Lung (tissue), 11 donors: ENCODE measurements at regions not wholly inside any gene's neighbourhood (a gene's known extent, or its start where the extent isn't known, plus 50 kb on each side); places are given as distances from the start of the nearest gene placed in this dataset.

Source experiments
- ATAC-seq: fragments of 200-7000 bp; cut with Tn5 transposase; one replicate; pipeline ENCODE4 v1.9.1; 2020; ENCODE audit warnings: moderate number of reproducible peaks; ENCODE audit not compliant: insufficient read depth, low FRiP score
- DNase-seq, 3 donors: peaks; one replicate each; pipeline ENCODE4 v3.0.0-alpha.2; 2013 to 2017
- H3K27ac ChIP-seq, 2 donors: one replicate each; pipeline ENCODE4 v1.5.1; 2013; ENCODE audit warnings: mild to moderate bottlenecking in 2 of 2, moderate library complexity in 2 of 2, control low read depth in 1 of 2, inconsistent platforms in 1 of 2, low read depth in 1 of 2, low read length in 1 of 2
- H3K27me3 ChIP-seq, 3 donors: one replicate each; pipeline ENCODE4 v1.5.1; 2013; ENCODE audit warnings: low read length in 2 of 3; ENCODE audit not compliant: control insufficient read depth in 3 of 3, insufficient read depth in 3 of 3
- H3K36me3 ChIP-seq, 4 donors: one replicate each; pipeline ENCODE4 v1.5.1; 2013; ENCODE audit warnings: low read length in 4 of 4, mild to moderate bottlenecking in 1 of 4, moderate library complexity in 1 of 4; ENCODE audit not compliant: control insufficient read depth in 4 of 4, insufficient read depth in 4 of 4
- H3K4me1 ChIP-seq, 5 donors: one replicate each; pipeline ENCODE4 v1.5.1; 2013; ENCODE audit warnings: low read length in 5 of 5, mild to moderate bottlenecking in 2 of 5, moderate library complexity in 1 of 5; ENCODE audit not compliant: control insufficient read depth in 5 of 5, insufficient read depth in 5 of 5
- H3K4me3 ChIP-seq: one replicate; pipeline ENCODE4 v1.5.1; 2013; ENCODE audit warnings: mild to moderate bottlenecking, control low read depth, moderate library complexity
- H3K9ac ChIP-seq, 2 donors: one replicate each; pipeline ENCODE4 v1.5.1; 2013; ENCODE audit warnings: low read length in 2 of 2, control low read depth in 1 of 2; ENCODE audit not compliant: insufficient read depth in 1 of 2
- H3K9me3 ChIP-seq, 4 donors: one replicate each; pipeline ENCODE4 v1.5.1; 2013; ENCODE audit warnings: low read length in 3 of 4, mild to moderate bottlenecking in 1 of 4, moderate library complexity in 1 of 4; ENCODE audit not compliant: control insufficient read depth in 4 of 4, insufficient read depth in 3 of 4
- WGBS, 2 donors: extraction: QIAGEN DNeasy Blood & Tissue Kit; methylation state at CpG; one replicate each; pipeline ENCODE4 v1.1.7; 2013; 5-methylcytosine and 5-hydroxymethylcytosine counted together
- TF ChIP-seq, protein P1 (sequence below): IDR thresholded peaks from 2 replicates; pipeline ENCODE4 v1.5.1; 2012; ENCODE audit warnings: mild to moderate bottlenecking; ENCODE audit errors: control extremely low read depth, extremely low read depth
- donor health status: control.
- donor health status: control.
- donor health status: Bipolar disorder and iron deficiency.
- donor health status: healthy.
- donor health status: DM: yes; HTN: yes; CAD: no.

DNA sequence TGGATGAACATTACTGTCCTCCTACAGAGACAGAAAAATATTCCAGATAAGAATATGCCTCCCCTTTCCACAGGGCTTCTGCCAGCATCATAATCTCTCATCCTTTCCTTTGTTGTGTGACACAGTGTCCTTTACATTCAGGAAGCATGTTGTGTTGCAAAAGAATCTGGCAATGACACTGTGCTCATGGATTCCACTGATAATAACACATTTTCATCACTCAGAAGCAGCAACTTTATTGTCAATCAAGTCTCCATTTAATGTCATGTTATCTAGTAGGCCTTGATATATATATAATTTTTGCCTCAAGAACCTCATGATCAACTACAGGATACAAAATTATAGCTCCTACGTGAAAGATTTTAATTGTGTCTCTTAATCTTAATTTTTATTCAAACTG, 833.9 kb downstream of the FSTL5 start:
- 86 to 92% methylated on average over 1 of the region's 1 CpG for WGBS, 2 donors
- ATAC-seq = no peak
- TF ChIP-seq, protein P1, sequence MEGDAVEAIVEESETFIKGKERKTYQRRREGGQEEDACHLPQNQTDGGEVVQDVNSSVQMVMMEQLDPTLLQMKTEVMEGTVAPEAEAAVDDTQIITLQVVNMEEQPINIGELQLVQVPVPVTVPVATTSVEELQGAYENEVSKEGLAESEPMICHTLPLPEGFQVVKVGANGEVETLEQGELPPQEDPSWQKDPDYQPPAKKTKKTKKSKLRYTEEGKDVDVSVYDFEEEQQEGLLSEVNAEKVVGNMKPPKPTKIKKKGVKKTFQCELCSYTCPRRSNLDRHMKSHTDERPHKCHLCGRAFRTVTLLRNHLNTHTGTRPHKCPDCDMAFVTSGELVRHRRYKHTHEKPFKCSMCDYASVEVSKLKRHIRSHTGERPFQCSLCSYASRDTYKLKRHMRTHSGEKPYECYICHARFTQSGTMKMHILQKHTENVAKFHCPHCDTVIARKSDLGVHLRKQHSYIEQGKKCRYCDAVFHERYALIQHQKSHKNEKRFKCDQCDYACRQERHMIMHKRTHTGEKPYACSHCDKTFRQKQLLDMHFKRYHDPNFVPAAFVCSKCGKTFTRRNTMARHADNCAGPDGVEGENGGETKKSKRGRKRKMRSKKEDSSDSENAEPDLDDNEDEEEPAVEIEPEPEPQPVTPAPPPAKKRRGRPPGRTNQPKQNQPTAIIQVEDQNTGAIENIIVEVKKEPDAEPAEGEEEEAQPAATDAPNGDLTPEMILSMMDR = no peak

DNA sequence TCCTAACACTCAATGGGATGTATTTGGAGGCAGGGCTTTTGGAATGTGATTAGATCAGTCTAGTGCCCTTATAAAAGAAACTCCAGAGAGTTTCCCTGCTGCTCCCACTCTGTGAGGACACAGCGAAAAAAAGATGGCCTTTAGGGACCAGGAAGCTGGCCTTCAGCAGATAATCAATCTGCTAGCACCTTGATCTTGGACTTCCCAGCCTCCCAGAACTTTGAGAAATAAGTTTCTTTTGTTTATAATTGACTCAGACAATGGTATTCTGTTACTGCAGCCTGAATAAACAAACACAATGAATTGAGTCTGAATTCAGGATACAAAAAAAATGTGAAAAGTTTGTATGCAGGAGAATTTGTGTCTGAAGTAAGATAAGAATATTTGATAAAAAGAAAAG, 842.1 kb downstream of the FSTL5 start:
- DNase-seq (peak in 2 of 3 donors; percentile 51 to 52), ATAC-seq (no peak)
- H3K36me3 ChIP-seq = no peaks in the 10 kb centered on the region
- 59 to 61% methylated on average over 1 of the region's 1 CpG for WGBS, 2 donors
- H3K4me3 ChIP-seq = no peak overlapping the region
- TF ChIP-seq, protein P1 = no peak
- H3K9me3 ChIP-seq = no peaks in the 10 kb centered on the region
- H3K27ac ChIP-seq = no peak overlapping the region
- no peaks in the 10 kb centered on the region for H3K27me3 ChIP-seq
- H3K4me1 ChIP-seq = peaks cover 0 to 12% (median 0%) of the 10 kb centered on the region in 5 donors
- H3K9ac ChIP-seq = no peak overlapping the region

More for the DNA sequence above, 833.9 kb downstream of the FSTL5 start:
- Histone ChIP-seq H3K36me3 (no peaks in the 10 kb centered on the region), H3K27ac (no peak overlapping the region), H3K9ac (no peak overlapping the region), H3K4me1 (no peaks in the 10 kb centered on the region), H3K4me3 (no peak overlapping the region), H3K9me3 (peaks cover 0 to 2% (median 0%) of the 10 kb centered on the region in 4 donors), H3K27me3 (no peaks in the 10 kb centered on the region)
- no peak for DNase-seq

DNA sequence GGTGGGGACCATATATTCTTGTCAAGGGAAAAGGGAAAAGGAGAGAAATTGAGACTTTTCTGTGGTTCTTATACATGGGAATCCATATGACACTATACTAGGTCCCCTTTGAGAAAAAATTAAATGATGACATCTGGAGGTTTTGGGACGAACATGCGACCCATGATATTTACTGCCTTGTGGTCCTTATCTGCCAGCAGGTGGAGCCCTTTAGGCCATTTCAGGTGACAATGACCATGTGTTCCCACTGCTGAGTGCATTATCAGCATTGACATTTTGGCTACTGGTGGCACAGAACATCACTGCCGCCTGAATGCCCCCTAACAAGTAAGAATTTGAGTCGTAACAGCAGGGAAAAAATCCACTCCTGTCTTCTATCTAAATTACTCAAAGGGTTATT, 843.4 kb downstream of the FSTL5 start:
- TF ChIP-seq, protein P1 = no peak
- H3K4me1 ChIP-seq = peaks cover 0 to 12% (median 0%) of the 10 kb centered on the region in 5 donors
- H3K9me3 ChIP-seq = no peaks in the 10 kb centered on the region
- H3K9ac ChIP-seq = no peak overlapping the region
- no peak overlapping the region for H3K4me3 ChIP-seq
- DNase-seq (no peak), ATAC-seq (no peak)
- H3K36me3 ChIP-seq = no peaks in the 10 kb centered on the region
- no peak overlapping the region for H3K27ac ChIP-seq
- 61 to 66% methylated on average over 4 of the region's 4 CpGs for WGBS, 2 donors
- no peaks in the 10 kb centered on the region for H3K27me3 ChIP-seq

- ATAC-seq (no peak), DNase-seq (no peak)
- WGBS, 2 donors = 89 to 90% methylated on average over 4 of the region's 4 CpGs
- Histone ChIP-seq H3K4me1 (peaks cover 0 to 12% (median 0%) of the 10 kb centered on the region in 5 donors), H3K27me3 (no peaks in the 10 kb centered on the region), H3K4me3 (no peak overlapping the region), H3K9me3 (no peaks in the 10 kb centered on the region), H3K9ac (no peak overlapping the region), H3K36me3 (no peaks in the 10 kb centered on the region), H3K27ac (no peak overlapping the region)
- TF ChIP-seq, protein P1 = no peak
These were observed 846.8 kb downstream of the FSTL5 start for GRCh38 chr4:161317000-161317399.
